ENCODE measurements at regions not wholly inside any gene's neighbourhood (a gene's known extent, or its start where the extent isn't known, plus 50 kb on each side); places are given as distances from the start of the nearest gene placed in this dataset.

- POLR2A ChIA-PET = no interaction called here
- no peak for DNase-seq (ENCODE audit: low spot score)
- Mint-ChIP-seq H3K27me3 (ENCODE audit: low read depth) (no peaks in the 10 kb centered on the region), H3K9me3 (peaks cover 20% of the 10 kb centered on the region), H3K27ac (no peak overlapping the region), H3K36me3 (peaks cover 14% of the 10 kb centered on the region), H3K4me1 (peaks cover 9% of the 10 kb centered on the region), H3K4me3 (no peak overlapping the region)
- no peak for ATAC-seq
- TF ChIP-seq AFF4 (CRISPR knock-in tag; IDR thresholded peaks at IDR 0.05; ENCODE audit: borderline replicate concordance) = no peak
- no peak for TF ChIP-seq EMX1 (CRISPR knock-in tag; IDR thresholded peaks at IDR 0.05)
- no peak for TF ChIP-seq CDX4 (CRISPR knock-in tag; IDR thresholded peaks at IDR 0.05; ENCODE audit: borderline replicate concordance)
- no peak for TF ChIP-seq NR3C1 (CRISPR knock-in tag; conservative IDR thresholded peaks at IDR 0.05; ENCODE audit: low read depth)
- TF ChIP-seq SOX15 (CRISPR knock-in tag; IDR thresholded peaks at IDR 0.05) = no peak
- no peak for TF ChIP-seq PRDM15 (CRISPR knock-in tag; IDR thresholded peaks at IDR 0.05)
- CTCF ChIA-PET = no interaction called here
Observed at GRCh38 chr3:187974871-187975271, 179.1 kb upstream of the LPP start.

GRCh38 chr3:187975561-187976364 lies 178.2 kb upstream of the LPP start:
- H3K4me3 Mint-ChIP-seq = no peak overlapping the region
- ATAC-seq (no peak), DNase-seq (ENCODE audit: low spot score) (no peak)
- H3K27ac Mint-ChIP-seq = no peak overlapping the region
- POLR2A ChIA-PET = no interaction called here
- TF ChIP-seq GABPB1 (CRISPR knock-in tag; IDR thresholded peaks at IDR 0.05) (no peak), OVOL2 (CRISPR knock-in tag; IDR thresholded peaks at IDR 0.05; ENCODE audit: borderline replicate concordance) (no peak)
- no peaks in the 10 kb centered on the region for H3K27me3 Mint-ChIP-seq (ENCODE audit: low read depth)
- H3K9me3 Mint-ChIP-seq = peaks cover 20% of the 10 kb centered on the region
- H3K36me3 Mint-ChIP-seq = peaks cover 14% of the 10 kb centered on the region
- CTCF ChIA-PET = no interaction called here
- peaks cover 9% of the 10 kb centered on the region for H3K4me1 Mint-ChIP-seq

DNA sequence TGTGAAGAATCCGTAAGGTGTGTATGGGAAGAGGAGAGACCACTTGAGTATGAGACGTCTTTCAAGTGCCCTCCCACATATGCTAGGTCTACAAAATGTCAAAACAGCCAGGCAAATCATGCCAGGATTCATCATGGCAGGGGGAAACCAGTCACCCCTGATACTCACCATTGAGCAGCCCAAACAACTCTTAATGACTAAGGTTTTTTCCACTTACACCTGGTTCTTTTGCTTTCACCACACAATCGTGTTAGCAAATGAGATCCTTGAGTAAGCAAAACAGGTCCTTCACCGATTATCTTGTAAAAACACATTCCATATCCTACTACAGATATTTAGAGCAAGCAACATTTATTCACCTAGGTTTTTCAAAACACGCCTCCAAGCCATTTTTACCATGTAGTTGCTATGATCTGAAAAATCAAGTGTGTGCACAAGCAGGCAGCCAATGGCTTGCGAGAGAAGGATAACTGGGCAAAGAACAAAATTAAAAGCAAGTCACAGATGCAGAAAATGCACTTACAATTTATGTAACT lies 177.5 kb upstream of the LPP start:
- ChIA-PET POLR2A (no interaction called here), CTCF (no interaction called here)
- Mint-ChIP-seq H3K9me3 (peaks cover 20% of the 10 kb centered on the region), H3K27me3 (ENCODE audit: low read depth) (no peaks in the 10 kb centered on the region), H3K27ac (no peak overlapping the region), H3K4me3 (no peak overlapping the region), H3K36me3 (peaks cover 14% of the 10 kb centered on the region), H3K4me1 (peaks cover 9% of the 10 kb centered on the region)
- DNase-seq (ENCODE audit: low spot score) (no peak), ATAC-seq (no peak)
- TF ChIP-seq, protein P1, sequence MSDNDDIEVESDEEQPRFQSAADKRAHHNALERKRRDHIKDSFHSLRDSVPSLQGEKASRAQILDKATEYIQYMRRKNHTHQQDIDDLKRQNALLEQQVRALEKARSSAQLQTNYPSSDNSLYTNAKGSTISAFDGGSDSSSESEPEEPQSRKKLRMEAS (CRISPR knock-in tag; IDR thresholded peaks at IDR 0.05) = no peak
- TF ChIP-seq, protein P2, sequence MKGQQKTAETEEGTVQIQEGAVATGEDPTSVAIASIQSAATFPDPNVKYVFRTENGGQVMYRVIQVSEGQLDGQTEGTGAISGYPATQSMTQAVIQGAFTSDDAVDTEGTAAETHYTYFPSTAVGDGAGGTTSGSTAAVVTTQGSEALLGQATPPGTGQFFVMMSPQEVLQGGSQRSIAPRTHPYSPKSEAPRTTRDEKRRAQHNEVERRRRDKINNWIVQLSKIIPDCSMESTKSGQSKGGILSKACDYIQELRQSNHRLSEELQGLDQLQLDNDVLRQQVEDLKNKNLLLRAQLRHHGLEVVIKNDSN (CRISPR knock-in tag; IDR thresholded peaks at IDR 0.05) = no peak
- TF ChIP-seq, protein P3, sequence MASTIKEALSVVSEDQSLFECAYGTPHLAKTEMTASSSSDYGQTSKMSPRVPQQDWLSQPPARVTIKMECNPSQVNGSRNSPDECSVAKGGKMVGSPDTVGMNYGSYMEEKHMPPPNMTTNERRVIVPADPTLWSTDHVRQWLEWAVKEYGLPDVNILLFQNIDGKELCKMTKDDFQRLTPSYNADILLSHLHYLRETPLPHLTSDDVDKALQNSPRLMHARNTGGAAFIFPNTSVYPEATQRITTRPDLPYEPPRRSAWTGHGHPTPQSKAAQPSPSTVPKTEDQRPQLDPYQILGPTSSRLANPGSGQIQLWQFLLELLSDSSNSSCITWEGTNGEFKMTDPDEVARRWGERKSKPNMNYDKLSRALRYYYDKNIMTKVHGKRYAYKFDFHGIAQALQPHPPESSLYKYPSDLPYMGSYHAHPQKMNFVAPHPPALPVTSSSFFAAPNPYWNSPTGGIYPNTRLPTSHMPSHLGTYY (CRISPR knock-in tag; IDR thresholded peaks at IDR 0.05) = no peak
- TF ChIP-seq EMX1 (CRISPR knock-in tag; IDR thresholded peaks at IDR 0.05) (no peak), NFYB (CRISPR knock-in tag; conservative IDR thresholded peaks at IDR 0.05; ENCODE audit: low read depth) (no peak), TCF7 (CRISPR knock-in tag; IDR thresholded peaks at IDR 0.05; ENCODE audit: low read depth) (no peak)

All from WTC11 (cell line).